ENCODE measurements at regions not wholly inside any gene's neighbourhood (a gene's known extent, or its start where the extent isn't known, plus 50 kb on each side); places are given as distances from the start of the nearest gene placed in this dataset.

DNA sequence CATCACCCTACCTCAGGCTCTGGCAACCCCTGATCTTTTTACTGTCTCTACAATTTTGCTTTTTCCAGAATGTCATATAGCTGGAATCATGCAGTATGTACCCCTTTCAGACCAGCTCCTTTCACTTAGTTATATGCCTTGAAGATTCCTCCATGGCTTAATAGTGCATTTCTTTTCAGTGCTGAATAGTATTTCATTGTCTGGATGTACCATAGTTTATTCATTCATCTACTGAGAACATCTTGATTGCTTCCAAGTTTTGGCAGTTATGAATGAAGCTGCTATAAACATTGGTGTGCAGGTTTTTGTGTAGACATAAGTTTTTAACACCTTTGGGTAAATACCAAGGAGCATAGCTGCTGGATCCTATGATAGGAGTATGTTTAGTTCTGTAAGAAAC is 50.8 kb upstream of the ANP32A start:
- no peak for DNase-seq (ENCODE audit: low read depth)
- H3K27me3 ChIP-seq (ENCODE audit: control insufficient read depth, insufficient read depth, low read length) = peaks cover 16% of the 10 kb centered on the region
- POLR2A ChIA-PET = no interaction called here
- TF ChIP-seq, protein P1, sequence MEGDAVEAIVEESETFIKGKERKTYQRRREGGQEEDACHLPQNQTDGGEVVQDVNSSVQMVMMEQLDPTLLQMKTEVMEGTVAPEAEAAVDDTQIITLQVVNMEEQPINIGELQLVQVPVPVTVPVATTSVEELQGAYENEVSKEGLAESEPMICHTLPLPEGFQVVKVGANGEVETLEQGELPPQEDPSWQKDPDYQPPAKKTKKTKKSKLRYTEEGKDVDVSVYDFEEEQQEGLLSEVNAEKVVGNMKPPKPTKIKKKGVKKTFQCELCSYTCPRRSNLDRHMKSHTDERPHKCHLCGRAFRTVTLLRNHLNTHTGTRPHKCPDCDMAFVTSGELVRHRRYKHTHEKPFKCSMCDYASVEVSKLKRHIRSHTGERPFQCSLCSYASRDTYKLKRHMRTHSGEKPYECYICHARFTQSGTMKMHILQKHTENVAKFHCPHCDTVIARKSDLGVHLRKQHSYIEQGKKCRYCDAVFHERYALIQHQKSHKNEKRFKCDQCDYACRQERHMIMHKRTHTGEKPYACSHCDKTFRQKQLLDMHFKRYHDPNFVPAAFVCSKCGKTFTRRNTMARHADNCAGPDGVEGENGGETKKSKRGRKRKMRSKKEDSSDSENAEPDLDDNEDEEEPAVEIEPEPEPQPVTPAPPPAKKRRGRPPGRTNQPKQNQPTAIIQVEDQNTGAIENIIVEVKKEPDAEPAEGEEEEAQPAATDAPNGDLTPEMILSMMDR (IDR thresholded peaks at IDR 0.05; ENCODE audit: insufficient read depth, low read depth, low read length) = no peak
- H3K36me3 ChIP-seq (ENCODE audit: control insufficient read depth, insufficient read depth, low read length) = no peaks in the 10 kb centered on the region
- no peak overlapping the region for H3K4me3 ChIP-seq (ENCODE audit: low read depth, low read length)
- CTCF ChIA-PET = interaction anchor here (1.5 to 1.7 kb wide), 2 partner anchors 14 to 53 kb away, joined by 4 to 5 read pairs; no protein-coding TSS in a partner anchor

DNA sequence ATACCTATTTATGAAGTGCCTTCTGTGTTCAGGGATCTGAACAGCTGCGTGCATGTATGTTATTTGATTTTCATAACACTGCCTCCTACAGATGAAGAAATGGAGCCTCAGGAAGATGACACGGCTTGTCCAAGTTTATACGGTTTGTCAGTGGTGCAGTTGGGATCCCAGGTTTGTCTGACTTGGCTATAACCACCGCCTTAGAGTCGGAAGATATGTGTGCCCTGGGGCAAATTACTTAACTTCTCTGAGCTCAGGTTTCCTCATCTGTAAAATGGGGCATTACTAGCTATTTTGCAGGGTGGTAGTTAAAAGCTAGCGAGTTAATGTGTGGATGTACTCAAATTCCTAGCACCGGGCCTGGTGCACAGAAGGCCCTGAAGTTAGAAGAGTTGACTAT is 54.1 kb upstream of the ANP32A start:
- DNase-seq (ENCODE audit: low read depth) = no peak
- H3K36me3 ChIP-seq (ENCODE audit: control insufficient read depth, insufficient read depth, low read length) = no peaks in the 10 kb centered on the region
- CTCF ChIA-PET = interaction anchor here (1.0 to 4.5 kb wide), 29 partner anchors 10 to 624 kb away, joined by 3 to 61 read pairs (median 6); no protein-coding TSS in a partner anchor
- peaks cover 8% of the 10 kb centered on the region for H3K27me3 ChIP-seq (ENCODE audit: control insufficient read depth, insufficient read depth, low read length)
- H3K4me3 ChIP-seq (ENCODE audit: low read depth, low read length) = no peak overlapping the region
- TF ChIP-seq, protein P1 (IDR thresholded peaks at IDR 0.05; ENCODE audit: insufficient read depth, low read depth, low read length) = no peak
- POLR2A ChIA-PET = interaction anchor here (0.6 kb wide), 1 partner anchor 14 kb away, joined by 3 read pairs; no protein-coding TSS in a partner anchor

GRCh38 chr15:68875377-68876116 is 54.8 kb upstream of the SPESP1 start:
- Histone ChIP-seq H3K4me3 (ENCODE audit: low read depth, low read length) (peak overlapping the region; percentile 12), H3K27me3 (ENCODE audit: control insufficient read depth, insufficient read depth, low read length) (peaks cover 4% of the 10 kb centered on the region), H3K36me3 (ENCODE audit: control insufficient read depth, insufficient read depth, low read length) (no peaks in the 10 kb centered on the region)
- CTCF ChIA-PET = interaction anchor here (0.6 to 4.5 kb wide), 50 partner anchors 9 to 632 kb away, joined by 3 to 61 read pairs (median 4); no protein-coding TSS in a partner anchor
- peak; percentile 39 for DNase-seq (ENCODE audit: low read depth)
- TF ChIP-seq, protein P1 (IDR thresholded peaks at IDR 0.05; ENCODE audit: insufficient read depth, low read depth, low read length) = peak; percentile 84
- POLR2A ChIA-PET = interaction anchor here (0.6 kb wide), 1 partner anchor 13 kb away, joined by 3 read pairs; no protein-coding TSS in a partner anchor

- CTCF ChIA-PET = interaction anchor here (3.3 to 4.5 kb wide), 6 partner anchors 47 to 327 kb away, joined by 20 to 61 read pairs (median 22); no protein-coding TSS in a partner anchor
Observed at GRCh38 chr15:68877626-68878025, 52.7 kb upstream of the SPESP1 start.

DNA sequence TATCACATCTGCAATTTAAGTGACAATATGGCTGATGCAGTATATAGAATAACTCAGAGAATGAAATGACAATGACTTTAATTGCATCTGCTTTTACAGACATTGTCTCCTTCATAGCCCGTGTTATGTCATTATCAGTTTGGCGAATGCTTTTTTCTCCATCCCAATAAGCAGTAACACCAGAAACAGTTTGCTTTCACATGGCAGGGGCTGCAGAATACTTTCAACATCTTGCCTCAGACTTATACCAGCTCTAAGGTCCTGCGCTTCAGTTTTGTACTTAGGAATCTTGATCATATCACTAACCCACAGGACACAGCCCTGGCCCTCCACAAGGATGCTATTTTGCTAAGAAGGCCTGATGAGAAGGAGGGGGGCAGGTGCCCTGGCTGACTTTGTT is 49.9 kb upstream of the SPESP1 start:
- H3K36me3 ChIP-seq (ENCODE audit: control insufficient read depth, insufficient read depth, low read length) = no peaks in the 10 kb centered on the region
- H3K4me3 ChIP-seq (ENCODE audit: low read depth, low read length) = no peak overlapping the region
- CTCF ChIA-PET = interaction anchor here (2.0 kb wide), 1 partner anchor 326 kb away, joined by 7 read pairs; no protein-coding TSS in a partner anchor
- no peak for DNase-seq (ENCODE audit: low read depth)
- H3K27me3 ChIP-seq (ENCODE audit: control insufficient read depth, insufficient read depth, low read length) = peaks cover 2% of the 10 kb centered on the region
- TF ChIP-seq, protein P1 (IDR thresholded peaks at IDR 0.05; ENCODE audit: insufficient read depth, low read depth, low read length) = no peak
- POLR2A ChIA-PET = no interaction called here

More at GRCh38 chr15:68877626-68878025, 52.7 kb upstream of the SPESP1 start:
- Histone ChIP-seq H3K4me3 (ENCODE audit: low read depth, low read length) (no peak overlapping the region), H3K36me3 (ENCODE audit: control insufficient read depth, insufficient read depth, low read length) (no peaks in the 10 kb centered on the region), H3K27me3 (ENCODE audit: control insufficient read depth, insufficient read depth, low read length) (peaks cover 2% of the 10 kb centered on the region)
- TF ChIP-seq, protein P1 (IDR thresholded peaks at IDR 0.05; ENCODE audit: insufficient read depth, low read depth, low read length) = no peak
- DNase-seq (ENCODE audit: low read depth) = no peak
- POLR2A ChIA-PET = no interaction called here

Measured in BJ (cell line).